Occipital lobe (tissue), 1 donor: ENCODE measurements at regions not wholly inside any gene's neighbourhood (a gene's known extent, or its start where the extent isn't known, plus 50 kb on each side); places are given as distances from the start of the nearest gene placed in this dataset.

Experiments used
- DNase-seq: peaks from one replicate; lab custom pipeline; 2025; lab: John Stamatoyannopoulos, UW

DNA sequence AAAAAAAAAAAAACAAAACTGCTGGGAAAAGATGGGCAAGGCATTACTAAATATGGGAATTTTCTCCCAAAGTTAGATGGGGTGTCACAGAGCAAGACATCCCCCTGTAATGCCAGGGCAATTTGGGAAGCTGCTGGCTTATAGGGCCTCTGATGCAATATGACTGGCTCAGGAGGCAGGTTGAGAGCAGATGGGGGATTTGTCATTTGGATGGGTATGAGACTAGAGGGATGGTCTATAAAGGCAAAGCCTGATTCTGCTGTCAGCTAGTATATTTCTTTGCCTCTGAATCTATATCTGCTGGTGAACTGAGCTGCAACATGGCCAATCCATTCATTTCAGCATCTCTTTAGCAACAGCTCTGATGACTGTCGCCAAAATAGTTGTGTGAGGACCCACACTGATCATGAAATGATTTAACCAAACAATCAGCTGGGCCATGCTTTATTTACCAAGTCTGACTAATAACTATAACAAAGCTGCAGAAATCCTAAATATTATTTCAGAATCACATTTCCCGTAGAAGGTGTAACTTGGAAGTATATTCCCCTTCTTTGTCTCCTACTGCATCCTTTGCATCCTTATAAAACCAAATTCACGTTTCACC, 455.1 kb upstream of the ZNF608 start:
- no peak for DNase-seq

DNA sequence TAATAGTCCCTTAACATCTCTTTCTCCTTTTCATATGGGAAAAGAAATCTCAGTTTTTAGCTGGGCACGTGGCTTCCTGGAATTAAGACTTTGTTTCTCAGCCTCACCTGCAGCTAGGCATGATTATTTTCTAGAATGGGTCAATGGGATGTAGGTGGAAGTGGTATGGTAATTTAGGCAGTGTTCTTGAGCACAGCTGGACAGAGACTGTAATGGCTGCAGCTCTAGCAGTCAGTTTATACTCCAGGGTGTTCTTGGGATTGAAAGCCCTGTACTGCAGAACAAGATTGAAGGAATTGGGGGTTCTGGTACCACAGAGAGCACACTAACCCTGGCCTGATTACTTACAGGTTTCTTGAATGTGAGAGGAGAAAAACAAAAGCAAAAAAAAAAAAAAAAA, 455.9 kb upstream of the ZNF608 start:
- no peak for DNase-seq

DNA sequence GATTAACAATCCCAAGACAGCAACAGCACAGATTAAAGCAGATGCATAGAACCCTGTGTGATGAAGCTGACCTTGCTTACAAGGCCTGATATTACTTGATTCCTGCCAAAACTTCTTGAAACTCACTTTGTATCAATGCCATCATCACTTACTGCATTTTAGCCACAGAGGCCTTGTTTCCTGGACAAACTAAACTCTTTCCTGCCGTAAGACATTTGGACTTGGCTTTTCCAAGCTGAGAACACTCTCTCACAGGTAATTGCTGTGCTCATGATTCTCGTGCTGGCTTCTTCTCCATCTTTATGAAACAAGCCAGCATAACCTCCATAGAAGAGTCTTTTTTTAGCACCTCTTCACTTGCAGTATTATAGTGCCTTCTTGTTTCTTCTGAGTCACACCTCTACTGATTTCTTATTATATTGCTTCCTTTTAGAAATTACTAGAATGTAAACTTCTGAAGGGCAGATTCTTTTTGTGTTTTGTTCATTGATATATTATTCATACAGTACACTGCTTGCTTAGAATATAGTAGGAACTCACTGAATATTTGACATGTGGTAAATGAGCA, 456.5 kb upstream of the ZNF608 start:
- no peak for DNase-seq

DNA sequence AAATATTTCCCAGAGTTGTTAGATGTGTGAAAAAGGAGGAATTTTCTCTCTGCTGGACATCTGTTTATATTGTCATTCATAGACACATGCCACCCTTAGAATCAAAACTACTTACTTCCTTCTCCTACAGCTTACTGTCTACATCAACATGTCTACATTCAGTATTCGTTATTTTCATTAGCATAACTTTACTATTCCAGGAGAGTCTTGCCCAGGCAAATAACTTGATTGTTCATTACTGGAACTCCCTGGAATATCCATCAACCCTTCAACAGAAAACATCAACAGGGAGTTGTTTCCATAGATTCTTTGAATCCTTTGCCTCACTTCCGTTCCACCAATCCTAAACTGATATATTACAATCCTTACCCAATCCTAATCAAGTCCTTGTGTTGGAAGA, 457.5 kb upstream of the ZNF608 start:
- DNase-seq = no peak

DNA sequence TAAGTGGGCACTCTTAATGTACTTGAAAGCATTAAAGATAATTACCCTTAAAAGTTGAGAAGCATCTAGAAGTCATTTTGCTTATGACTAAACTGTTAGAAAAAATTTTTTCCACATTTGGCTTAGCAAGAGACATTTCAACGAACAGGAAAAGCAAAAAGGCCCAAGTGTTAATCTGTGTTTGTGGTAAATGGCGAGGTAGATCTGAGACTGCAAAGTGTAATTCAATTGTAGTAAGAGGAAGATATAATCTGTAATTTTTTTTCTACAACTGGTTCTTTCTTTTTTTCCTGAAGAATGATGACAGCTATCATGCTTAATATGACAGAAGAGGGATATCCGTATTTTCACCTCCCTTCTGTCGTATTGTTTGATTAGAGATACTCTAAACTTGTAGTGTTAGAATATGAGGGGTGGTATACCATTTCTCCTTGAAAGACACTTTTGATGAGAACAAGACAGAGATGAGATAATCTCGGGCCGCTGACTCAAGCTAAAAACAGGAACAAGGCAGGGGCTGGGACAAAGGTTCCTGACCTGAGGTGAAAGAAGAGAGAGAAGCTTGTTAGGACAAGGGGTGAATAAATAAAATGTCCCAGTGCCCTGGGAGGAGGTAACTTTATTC, 459.3 kb upstream of the ZNF608 start:
- DNase-seq = no peak

DNA sequence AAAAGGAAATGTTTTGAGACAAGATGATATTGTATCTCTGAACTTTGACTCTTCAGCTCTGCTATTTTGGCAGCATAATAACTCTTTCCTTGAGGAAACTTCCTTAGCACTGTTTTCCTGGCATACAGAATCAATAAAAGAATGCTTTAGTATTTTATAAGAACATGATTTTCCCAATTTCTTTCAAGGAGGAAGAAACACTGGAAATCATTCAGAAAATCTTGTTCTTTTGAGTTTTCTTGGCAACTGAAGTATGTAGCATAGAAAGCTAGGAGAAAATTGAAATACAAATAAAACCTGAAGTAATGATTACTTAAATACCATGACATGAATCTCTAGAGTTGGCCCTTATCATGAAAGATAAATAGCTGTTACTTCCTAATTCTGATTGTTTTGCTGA, 461.4 kb upstream of the ZNF608 start:
- no peak for DNase-seq

DNA sequence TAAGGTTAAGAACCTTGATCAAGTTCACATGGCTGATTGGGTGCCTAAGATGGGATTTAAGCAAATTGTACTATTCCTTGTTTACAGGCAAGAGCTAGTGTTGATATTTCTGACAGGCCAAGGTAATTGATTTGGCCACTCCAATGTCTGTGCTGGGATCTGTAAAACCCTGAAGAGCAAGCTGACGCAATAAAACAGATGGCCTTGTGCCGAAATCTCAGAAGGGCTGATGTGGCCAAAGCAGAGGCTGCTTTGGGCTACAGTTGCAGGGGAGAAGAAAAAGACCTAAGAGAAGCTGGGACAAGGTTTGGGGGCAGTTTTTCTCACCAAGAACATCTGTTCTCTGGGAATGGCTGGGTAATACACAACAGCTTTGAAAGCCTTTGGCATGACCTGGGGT, 463.2 kb upstream of the ZNF608 start:
- DNase-seq = no peak

DNA sequence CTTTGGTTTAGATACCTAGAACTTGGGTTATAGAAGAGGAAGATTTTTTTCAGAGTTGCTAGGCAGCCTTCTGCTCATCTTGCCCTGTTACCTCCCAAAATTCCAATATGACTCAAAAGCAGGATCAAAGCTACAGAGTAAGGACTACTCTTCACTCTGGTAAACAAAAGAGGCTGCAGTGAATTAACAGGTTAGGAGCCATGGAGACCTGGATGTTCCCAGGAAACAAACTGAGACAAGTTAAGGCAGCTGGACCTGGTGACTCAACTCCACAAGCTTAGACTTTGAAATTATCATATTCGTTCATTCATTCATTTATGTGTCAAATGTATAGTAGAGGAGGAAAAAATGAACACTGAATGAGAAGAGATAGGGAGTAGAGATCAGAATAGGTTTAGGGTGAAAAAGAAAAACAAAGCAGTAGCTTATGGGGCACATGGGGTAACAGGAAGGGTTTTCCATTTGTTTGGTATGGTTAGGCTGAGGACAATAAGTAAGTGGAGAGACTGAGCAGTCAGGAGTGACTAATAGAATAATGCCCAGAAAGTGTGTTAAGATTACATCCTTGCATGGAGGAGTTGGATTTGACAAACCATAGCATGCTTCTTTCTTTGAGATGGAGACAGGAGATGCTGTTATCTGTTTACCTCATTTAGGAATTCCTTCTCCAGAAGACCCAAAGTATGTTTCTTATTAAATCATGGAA, 464.0 kb upstream of the ZNF608 start:
- no peak for DNase-seq

DNA sequence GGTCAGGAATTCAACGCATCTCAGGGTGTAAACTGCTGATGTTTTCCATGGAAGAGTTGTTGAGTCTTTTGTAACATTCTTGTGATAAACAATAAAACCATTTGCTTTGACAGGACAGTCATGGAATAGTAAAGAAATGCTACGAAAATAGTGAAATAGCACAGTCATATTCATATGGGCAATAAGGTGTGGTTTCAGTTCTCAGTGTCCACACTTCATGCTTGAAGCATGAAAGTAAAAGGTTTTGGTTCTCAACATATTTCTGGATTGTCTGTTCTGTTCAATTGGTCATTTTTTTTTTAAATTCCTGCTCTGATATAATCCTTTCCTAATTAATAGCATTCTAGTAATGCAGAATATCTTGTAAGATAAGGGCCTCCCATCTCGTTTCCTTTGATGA, 467.6 kb upstream of the ZNF608 start:
- DNase-seq = no peak

DNA sequence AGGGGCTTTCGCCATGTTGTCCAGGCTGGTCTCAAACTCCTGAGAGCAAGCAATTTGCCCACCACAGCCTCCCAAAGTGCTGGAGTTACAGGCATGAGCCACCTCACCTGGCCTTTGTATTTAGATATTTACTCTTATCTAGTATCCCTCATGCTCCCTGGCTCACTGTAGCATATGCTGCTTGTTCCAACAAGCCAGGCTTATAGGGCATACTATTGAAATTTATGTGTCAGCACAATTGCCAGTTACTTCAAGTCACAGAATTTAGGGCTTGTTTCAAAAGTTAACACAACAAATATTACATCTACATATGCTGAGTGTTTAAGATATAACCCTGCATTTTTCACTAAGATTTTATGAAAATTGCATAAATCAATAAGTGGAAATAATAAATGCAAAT, 469.2 kb upstream of the ZNF608 start:
- no peak for DNase-seq

DNA sequence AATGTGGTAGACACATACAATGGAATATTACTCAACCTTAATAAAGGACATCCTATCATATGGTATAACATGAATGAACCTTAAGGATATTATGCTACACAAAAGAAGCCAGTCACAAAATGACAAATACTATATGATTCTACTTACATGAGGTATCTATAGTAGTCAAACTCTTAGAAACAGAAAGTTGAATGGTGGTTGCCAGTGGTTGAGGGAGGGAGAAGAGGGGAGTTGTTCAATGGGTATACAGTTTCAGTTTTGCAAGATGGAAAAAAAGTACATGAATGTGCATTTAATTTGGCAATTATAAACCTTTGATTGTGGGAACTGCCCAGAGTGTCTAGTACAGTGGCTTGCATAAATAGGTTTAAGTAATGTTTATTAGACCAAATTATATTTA, 473.3 kb upstream of the ZNF608 start:
- no peak for DNase-seq

DNA sequence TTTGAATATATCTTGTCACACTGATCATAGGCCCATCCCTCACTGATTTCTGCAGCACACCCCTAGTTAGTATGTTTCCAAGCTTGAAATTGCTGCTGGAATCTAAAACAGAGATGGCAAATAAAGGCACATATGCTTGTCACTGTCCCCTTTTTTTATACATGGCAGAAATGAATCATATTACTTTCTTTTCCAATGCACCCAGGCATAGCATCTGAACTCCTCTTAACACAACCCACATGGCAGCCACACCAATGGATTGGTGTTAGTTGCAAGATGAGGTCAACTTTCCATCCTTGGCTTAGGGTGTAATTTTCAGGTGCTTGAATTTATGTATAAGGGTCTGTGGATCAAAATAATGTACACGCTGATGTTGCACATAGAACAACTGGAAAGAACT, 473.8 kb upstream of the ZNF608 start:
- DNase-seq = no peak

DNA sequence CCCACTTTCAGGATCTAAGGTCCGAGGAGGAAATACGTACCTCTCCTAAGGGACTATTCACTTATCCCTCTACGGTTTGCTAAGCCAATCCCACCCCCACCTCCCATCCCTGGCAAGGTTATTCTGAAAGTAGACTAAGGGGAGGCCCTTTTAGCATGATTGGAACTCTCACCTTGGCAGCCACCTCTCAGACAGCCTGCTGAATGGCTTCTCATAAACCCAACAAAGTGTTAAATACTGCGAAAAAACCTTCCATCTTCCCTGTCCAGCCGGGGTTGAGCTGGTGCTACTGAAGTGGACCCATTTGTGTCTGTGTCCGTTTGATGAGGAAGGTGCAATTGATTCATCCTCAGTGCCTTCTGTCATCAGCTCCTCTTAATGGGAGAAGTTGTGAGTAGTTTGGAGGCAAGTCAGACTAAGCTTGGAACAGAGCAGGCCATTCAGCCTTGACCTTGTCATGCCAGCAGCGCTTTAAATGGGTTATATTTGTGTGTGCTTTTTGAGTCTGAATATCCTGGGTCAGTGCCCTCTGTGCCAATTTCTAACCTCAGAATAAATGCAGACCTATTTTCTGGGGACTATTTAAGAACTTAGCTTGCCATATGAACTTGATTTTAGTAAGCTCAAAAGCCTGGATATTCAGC, 476.3 kb upstream of the ZNF608 start:
- no peak for DNase-seq

DNA sequence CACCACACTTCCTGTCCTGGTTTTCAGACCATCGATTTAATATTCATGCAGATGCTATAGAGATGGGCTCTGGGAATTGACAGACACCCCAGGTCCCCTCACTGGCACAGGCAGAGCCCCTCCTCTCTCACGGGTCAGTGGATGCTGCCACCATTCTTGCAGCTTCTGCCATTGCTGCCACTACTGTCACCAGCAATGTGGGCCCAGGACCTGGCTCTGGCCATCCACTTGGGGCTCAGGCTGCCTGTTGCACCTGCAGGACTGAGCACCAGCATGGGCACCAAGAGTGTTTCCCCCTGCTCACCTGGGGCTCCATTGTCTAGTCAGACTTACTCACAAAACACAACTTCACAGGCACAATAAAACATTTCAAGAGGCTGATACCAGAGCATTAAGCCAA, 479.0 kb upstream of the ZNF608 start:
- DNase-seq = no peak

DNA sequence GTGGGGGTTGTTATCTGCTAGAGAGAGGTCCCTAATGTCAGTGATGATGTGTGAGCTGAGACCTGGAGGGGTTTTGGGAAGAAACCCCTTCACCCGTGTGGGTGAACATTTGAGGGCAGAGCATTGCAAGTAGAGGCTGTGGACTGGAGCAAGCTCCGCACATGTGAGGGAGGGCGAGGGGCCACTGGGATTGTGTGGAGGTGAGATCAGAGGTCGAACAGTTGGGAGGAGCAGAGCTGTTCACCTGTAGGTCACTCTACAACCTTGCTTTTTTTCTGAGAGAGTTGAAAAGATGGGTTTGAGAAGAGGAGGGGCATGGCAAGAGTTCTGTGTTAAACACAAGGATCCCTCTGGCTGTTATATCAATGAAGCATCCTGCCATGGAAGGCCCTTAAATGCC, 480.4 kb upstream of the ZNF608 start:
- DNase-seq = no peak

DNA sequence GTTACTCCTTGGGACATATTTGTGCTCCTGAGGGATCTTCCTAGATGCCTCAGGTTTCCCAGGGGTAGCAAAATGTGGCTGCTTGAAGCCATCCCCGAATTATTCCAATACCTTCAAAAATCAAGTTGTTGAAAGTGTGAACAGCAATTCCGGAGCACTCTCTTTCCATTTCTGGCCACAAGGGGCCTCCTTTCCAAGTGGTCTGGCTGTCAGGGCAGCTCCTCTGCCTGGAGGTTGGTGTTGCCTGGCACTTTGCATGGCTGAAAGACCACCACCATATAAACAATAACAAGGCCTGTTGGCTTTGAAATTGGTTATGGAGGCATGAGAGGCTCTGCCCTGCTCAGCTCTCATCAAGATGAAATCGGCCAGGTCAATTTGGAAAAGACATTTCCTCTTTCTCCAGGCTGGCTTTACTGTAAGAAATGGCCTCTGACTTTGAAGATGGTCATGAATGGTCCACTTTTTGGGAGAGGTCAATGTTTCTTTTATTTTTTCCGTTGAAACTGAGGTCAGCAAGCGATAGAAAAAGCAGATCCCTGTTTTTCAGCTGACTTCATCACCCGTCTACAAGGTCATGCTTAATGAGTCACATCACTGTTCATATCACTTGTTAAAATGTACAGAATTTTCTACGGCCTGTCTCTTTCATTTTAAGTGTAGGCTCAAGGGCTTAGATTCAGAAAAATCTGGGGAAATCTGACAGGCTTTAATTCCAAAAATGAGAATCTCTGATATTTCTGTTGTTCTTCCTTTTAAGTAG, 481.1 kb upstream of the ZNF608 start:
- DNase-seq = no peak

DNA sequence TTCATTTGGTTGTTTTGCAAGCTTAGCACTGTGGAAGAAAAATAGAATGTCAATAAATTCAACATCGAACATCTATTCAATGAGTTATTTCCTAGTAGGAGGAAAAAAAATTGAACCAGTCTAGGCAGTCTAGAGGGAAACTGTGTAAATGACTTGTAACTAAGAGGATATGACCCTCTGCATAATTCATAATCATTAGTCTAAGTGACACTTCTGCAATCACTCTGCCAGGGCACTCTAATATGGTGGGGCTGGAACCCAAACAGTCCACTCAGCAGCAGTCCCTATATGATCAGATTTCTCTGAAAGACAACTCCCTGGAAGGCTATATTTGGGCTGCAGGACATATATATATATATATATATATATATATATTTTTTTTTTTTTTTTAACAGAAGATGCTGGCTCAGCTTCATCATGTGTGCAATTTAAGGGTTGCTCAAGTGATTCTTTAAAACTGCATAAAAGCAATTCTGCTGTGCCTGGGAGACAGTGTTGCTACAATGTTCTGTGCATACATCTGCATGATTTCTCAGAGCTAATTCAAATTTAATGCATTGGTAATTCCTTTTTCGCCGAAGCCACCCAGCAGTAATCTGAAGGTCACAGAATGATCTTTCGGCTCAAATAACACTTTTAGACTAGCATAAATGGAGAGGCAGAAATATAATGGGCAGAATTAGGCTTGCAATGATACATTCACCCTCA, 482.1 kb upstream of the ZNF608 start:
- DNase-seq = no peak

DNA sequence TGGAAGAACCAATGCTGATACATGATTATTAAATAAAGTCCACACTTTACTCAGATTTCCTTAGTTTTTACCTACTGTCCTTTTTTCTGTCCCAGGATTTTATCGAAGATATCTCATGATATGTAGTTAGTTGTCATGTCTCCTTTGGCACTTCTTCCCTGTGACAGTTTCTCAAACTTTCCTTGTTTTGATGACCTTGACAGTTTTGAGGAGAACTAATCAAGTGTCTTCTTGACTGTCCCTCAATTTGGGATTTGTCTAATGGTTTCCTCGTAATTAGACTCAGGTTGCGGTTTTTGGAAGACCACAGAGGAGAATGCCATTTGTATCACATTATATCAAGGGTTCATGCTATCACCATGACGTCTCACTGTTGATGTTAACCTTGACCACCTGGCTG, 483.1 kb upstream of the ZNF608 start:
- no peak for DNase-seq

DNA sequence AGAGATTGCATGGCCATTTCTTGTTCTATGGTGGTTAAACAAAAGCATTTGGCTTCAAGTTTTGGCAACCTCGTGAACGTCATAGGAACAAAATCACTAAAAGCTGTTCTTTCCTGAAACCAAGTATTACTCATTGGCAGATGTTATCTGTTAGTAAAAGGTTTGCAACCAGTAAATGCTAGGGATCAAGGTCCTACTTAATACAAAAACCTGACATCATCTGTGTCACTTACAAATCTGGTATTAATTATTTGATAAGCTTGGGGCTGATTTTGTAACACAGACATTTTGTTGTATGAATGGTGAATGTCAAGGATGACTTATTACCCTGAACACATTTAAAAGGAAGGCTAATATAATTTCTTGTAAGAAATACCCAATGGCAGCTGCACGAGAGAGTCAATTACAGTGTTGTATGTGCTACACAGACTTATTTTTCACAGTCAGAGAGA, 486.4 kb upstream of the ZNF608 start:
- no peak for DNase-seq

DNA sequence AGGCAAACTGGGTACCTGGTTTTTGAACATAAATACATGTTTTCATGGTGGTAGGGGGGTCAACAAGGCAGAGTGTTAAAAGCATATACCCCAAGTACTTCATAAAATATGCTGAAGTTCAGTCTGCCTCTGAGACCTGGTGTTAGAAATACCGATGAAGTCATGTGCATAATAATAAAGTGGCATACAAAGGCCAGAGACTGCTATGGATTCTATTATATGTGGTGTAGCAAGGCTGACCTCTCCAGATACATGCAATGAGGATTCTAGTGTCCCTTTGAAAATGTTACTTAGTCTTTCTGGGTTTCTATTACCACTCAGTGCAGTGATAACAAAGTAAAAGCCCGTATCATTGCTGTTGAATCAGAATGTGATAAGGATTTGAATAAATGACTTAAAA, 487.5 kb upstream of the ZNF608 start:
- DNase-seq = no peak

DNA sequence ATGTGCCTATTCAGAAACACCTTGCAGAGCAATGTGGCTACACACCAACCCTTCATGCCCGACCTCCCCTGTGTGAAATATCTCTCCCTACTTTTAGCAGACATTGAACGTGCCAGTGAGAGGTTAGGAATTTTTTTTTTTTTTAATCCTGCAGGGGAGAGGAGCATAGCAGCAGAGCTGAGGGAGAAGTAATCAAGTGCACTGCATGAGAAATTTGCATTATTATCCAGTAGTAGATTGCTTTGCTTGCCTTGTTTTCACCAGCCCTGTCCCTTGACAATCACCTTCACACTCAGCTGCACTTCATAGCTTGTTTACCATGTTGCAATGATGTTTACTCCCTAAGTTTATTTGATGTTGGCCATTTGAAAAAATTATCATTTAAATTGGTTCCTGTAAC, 489.6 kb upstream of the ZNF608 start:
- no peak for DNase-seq
